Uterus (tissue), 3 donors: ENCODE measurements at regions not wholly inside any gene's neighbourhood (a gene's known extent, or its start where the extent isn't known, plus 50 kb on each side); places are given as distances from the start of the nearest gene placed in this dataset.

Experiments used
- DNase-seq, 2 donors: peaks; one replicate each; pipeline ENCODE4 v3.0.0-alpha.2; 2019 to 2020
- H3K27ac ChIP-seq, 2 donors: fragments of 200-600 bp; sonication (generic); 1 replicate in 1 of 2; 2 replicates in 1 of 2; pipeline ENCODE4 v1.5.1; 2016 to 2018
- H3K27me3 ChIP-seq, 2 donors: fragments of 200-600 bp; sonication (generic); one replicate each; pipeline ENCODE4 v1.5.1; 2018 to 2019; ENCODE audit warnings: control low read depth in 1 of 2
- H3K36me3 ChIP-seq, 2 donors: fragments of 200-600 bp; sonication (generic); one replicate each; pipeline ENCODE4 v1.5.1; 2019; ENCODE audit warnings: control low read depth in 1 of 2
- H3K4me1 ChIP-seq, 2 donors: fragments of 200-600 bp; sonication (generic); one replicate each; pipeline ENCODE4 v1.5.1; 2018 to 2019; ENCODE audit warnings: control low read depth in 1 of 2
- H3K4me3 ChIP-seq, 2 donors: fragments of 200-600 bp; sonication (generic); 1 replicate in 1 of 2; 2 replicates in 1 of 2; pipeline ENCODE4 v1.5.1; 2018 to 2019; ENCODE audit warnings: mild to moderate bottlenecking in 1 of 2
- H3K9me3 ChIP-seq, 2 donors: fragments of 200-600 bp; sonication (generic); one replicate each; pipeline ENCODE4 v1.5.1; 2019; ENCODE audit warnings: control low read depth in 1 of 2
- POLR2A ChIP-seq, 2 donors: fragments of 450-650 bp; IDR thresholded peaks; one replicate each; pipeline ENCODE4 v1.6.1; 2016; ENCODE audit warnings: antibody characterized with exemption in 2 of 2, mild to moderate bottlenecking in 1 of 2, moderate library complexity in 1 of 2
- intact Hi-C: fragments of 100-400 bp; cut with DNase I; formaldehyde crosslinking; loops from one replicate; pipeline ENCODE4 v1.15.1; 2023; ENCODE audit warnings: low total_unique reads
- TF ChIP-seq, protein P1 (sequence below), 4 experiments: fragments of 200-600 bp in 2 of 4; fragments of 450-650 bp in 2 of 4; sonication (generic) in 2 of 4; IDR thresholded peaks; one replicate each; pipeline ENCODE4 v1.5.1; 2016 to 2019; ENCODE audit warnings: antibody characterized with exemption in 4 of 4, mild to moderate bottlenecking in 2 of 4, moderate library complexity in 1 of 4
- donor health status: DM: yes; HTN: yes; CAD: no.

GRCh38 chr12:116650585-116651087, 87.2 kb downstream of the SPRING1 start:
- Histone ChIP-seq H3K36me3 (no peaks in the 10 kb centered on the region), H3K4me1 (no peaks in the 10 kb centered on the region), H3K4me3 (no peak overlapping the region), H3K27me3 (no peaks in the 10 kb centered on the region), H3K9me3 (no peaks in the 10 kb centered on the region), H3K27ac (no peak overlapping the region)
- intact Hi-C loops: no loop called here
- DNase-seq: no peak
- TF ChIP-seq, protein P1, sequence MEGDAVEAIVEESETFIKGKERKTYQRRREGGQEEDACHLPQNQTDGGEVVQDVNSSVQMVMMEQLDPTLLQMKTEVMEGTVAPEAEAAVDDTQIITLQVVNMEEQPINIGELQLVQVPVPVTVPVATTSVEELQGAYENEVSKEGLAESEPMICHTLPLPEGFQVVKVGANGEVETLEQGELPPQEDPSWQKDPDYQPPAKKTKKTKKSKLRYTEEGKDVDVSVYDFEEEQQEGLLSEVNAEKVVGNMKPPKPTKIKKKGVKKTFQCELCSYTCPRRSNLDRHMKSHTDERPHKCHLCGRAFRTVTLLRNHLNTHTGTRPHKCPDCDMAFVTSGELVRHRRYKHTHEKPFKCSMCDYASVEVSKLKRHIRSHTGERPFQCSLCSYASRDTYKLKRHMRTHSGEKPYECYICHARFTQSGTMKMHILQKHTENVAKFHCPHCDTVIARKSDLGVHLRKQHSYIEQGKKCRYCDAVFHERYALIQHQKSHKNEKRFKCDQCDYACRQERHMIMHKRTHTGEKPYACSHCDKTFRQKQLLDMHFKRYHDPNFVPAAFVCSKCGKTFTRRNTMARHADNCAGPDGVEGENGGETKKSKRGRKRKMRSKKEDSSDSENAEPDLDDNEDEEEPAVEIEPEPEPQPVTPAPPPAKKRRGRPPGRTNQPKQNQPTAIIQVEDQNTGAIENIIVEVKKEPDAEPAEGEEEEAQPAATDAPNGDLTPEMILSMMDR (IDR thresholded peaks at IDR 0.05): no peak

- Histone ChIP-seq H3K27me3 (no peaks in the 10 kb centered on the region), H3K36me3 (no peaks in the 10 kb centered on the region), H3K4me1 (no peaks in the 10 kb centered on the region), H3K27ac (no peak overlapping the region), H3K9me3 (no peaks in the 10 kb centered on the region), H3K4me3 (no peak overlapping the region)
- intact Hi-C loops: no loop called here
- TF ChIP-seq, protein P1 (IDR thresholded peaks at IDR 0.05): no peak
- no peak for DNase-seq
These were observed 87.8 kb downstream of the SPRING1 start for GRCh38 chr12:116650062-116650461.

GRCh38 chr12:116647813-116648212, 88.6 kb downstream of the MAP1LC3B2 start:
- intact Hi-C loops: no loop called here
- H3K27ac ChIP-seq: no peak overlapping the region
- H3K4me3 ChIP-seq: no peak overlapping the region
- no peaks in the 10 kb centered on the region for H3K4me1 ChIP-seq
- no peaks in the 10 kb centered on the region for H3K36me3 ChIP-seq
- TF ChIP-seq, protein P1 (IDR thresholded peaks at IDR 0.05): no peak
- no peak for TF ChIP-seq POLR2A (IDR thresholded peaks at IDR 0.05)
- DNase-seq: no peak
- no peaks in the 10 kb centered on the region for H3K27me3 ChIP-seq
- H3K9me3 ChIP-seq: no peaks in the 10 kb centered on the region

- H3K9me3 ChIP-seq: no peaks in the 10 kb centered on the region
- intact Hi-C loops: no loop called here
- no peaks in the 10 kb centered on the region for H3K36me3 ChIP-seq
- H3K27me3 ChIP-seq: no peaks in the 10 kb centered on the region
- H3K27ac ChIP-seq: no peak overlapping the region
- no peaks in the 10 kb centered on the region for H3K4me1 ChIP-seq
- no peak for DNase-seq
- no peak overlapping the region for H3K4me3 ChIP-seq
- TF ChIP-seq, protein P1 (IDR thresholded peaks at IDR 0.05): no peak
- TF ChIP-seq POLR2A (IDR thresholded peaks at IDR 0.05): no peak
These were observed 87.7 kb downstream of the MAP1LC3B2 start for GRCh38 chr12:116646901-116647300.

DNA sequence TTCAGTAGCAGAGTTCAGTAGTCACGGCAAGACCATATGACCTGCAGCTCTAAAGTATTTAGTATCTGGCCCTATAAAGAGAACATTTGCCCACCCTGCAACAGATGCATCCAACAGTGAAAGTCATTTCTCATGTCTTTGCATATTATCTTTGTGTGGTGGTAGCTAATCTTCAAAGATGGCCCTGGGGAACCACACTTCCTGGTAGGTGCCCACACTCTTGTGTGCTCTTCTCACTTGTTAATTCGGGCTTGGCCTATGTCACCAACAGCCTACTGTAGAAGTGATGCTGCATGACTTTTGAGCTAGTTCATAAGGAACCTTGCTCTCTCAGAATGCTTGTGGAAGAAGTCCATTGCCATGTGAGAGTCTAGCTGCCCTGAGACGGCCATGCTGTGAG, 85.6 kb downstream of the MAP1LC3B2 start:
- Histone ChIP-seq H3K27me3 (no peaks in the 10 kb centered on the region), H3K4me1 (no peaks in the 10 kb centered on the region), H3K36me3 (no peaks in the 10 kb centered on the region), H3K27ac (no peak overlapping the region), H3K9me3 (no peaks in the 10 kb centered on the region), H3K4me3 (no peak overlapping the region)
- no peak for DNase-seq
- intact Hi-C loops: no loop called here
- TF ChIP-seq POLR2A (IDR thresholded peaks at IDR 0.05): no peak
- TF ChIP-seq, protein P1 (IDR thresholded peaks at IDR 0.05): no peak
